ENCODE measurements at regions not wholly inside any gene's neighbourhood (a gene's known extent, or its start where the extent isn't known, plus 50 kb on each side); places are given as distances from the start of the nearest gene placed in this dataset.

- Mint-ChIP-seq H3K27ac (no peak overlapping the region), H3K4me1 (no peaks in the 10 kb centered on the region), H3K4me3 (no peak overlapping the region), H3K27me3 (no peaks in the 10 kb centered on the region), H3K9me3 (peaks cover 0 to 9% (median 3%) of the 10 kb centered on the region in 11 donors), H3K36me3 (no peaks in the 10 kb centered on the region)
- intact Hi-C loops (cut with micrococcal nuclease) = no loop called here
- Histone ChIP-seq H3K27ac (ENCODE audit: low read depth, low read length) (no peak overlapping the region), H3K36me3 (ENCODE audit: control insufficient read depth in 2 of 3, insufficient read depth in 3 of 3, low read length in 3 of 3) (no peaks in the 10 kb centered on the region), H3K4me1 (ENCODE audit: control insufficient read depth in 2 of 2, insufficient read depth in 2 of 2, low read length in 2 of 2) (no peaks in the 10 kb centered on the region), H3K9me3 (ENCODE audit: control insufficient read depth in 2 of 3, low read length in 3 of 3) (no peaks in the 10 kb centered on the region), H3K27me3 (ENCODE audit: control insufficient read depth in 2 of 2, insufficient read depth in 2 of 2, low read length in 2 of 2) (no peaks in the 10 kb centered on the region), H3K4me3 (ENCODE audit: low read length) (no peak overlapping the region)
- DNase-seq (no peak), ATAC-seq (no peak)
- ChIA-PET POLR2A (no interaction called here), CTCF (no interaction called here)
Measured at GRCh38 chr21:27094184-27094948, 127.5 kb upstream of the ADAMTS5 start.

- no peaks in the 10 kb centered on the region for H3K27me3 ChIP-seq (ENCODE audit: control insufficient read depth in 2 of 2, insufficient read depth in 2 of 2, low read length in 2 of 2)
- ATAC-seq (no peak), DNase-seq (no peak)
- CTCF ChIA-PET = no interaction called here
- Mint-ChIP-seq H3K9me3 (peaks cover 0 to 8% (median 2%) of the 10 kb centered on the region in 11 donors), H3K4me1 (no peaks in the 10 kb centered on the region), H3K27me3 (no peaks in the 10 kb centered on the region), H3K4me3 (no peak overlapping the region), H3K36me3 (no peaks in the 10 kb centered on the region), H3K27ac (no peak overlapping the region)
- H3K9me3 ChIP-seq (ENCODE audit: control insufficient read depth in 2 of 3, low read length in 3 of 3) = peaks cover 0 to 3% (median 0%) of the 10 kb centered on the region in 3 experiments
- H3K36me3 ChIP-seq (ENCODE audit: control insufficient read depth in 2 of 3, insufficient read depth in 3 of 3, low read length in 3 of 3) = no peaks in the 10 kb centered on the region
- POLR2A ChIA-PET = no interaction called here
- H3K27ac ChIP-seq (ENCODE audit: low read depth, low read length) = no peak overlapping the region
- intact Hi-C loops (cut with micrococcal nuclease) = no loop called here
- no peak overlapping the region for H3K4me3 ChIP-seq (ENCODE audit: low read length)
- no peaks in the 10 kb centered on the region for H3K4me1 ChIP-seq (ENCODE audit: control insufficient read depth in 2 of 2, insufficient read depth in 2 of 2, low read length in 2 of 2)
Measured at GRCh38 chr21:27086630-27087029, 119.7 kb upstream of the ADAMTS5 start.

DNA sequence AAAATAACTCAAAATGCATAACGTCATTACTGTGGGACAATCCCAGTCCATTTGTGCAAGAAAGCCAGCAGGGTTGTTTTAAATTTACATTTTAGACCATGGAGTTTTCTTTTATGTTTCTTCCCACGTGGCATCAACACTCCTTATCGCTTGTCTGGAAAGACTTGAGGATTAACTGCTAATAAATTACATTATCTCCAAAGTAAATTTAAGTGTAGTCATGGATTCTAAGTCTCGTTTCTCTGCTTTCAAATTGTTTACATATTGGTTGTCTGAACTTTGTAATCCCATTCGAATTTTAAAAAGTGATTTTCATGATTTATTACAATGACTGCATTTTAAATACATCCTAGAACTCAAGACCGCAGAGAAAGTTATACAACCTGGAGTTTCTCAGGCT is 119.3 kb upstream of the ADAMTS5 start:
- no peak overlapping the region for H3K27ac ChIP-seq (ENCODE audit: low read depth, low read length)
- H3K27me3 ChIP-seq (ENCODE audit: control insufficient read depth in 2 of 2, insufficient read depth in 2 of 2, low read length in 2 of 2) = no peaks in the 10 kb centered on the region
- DNase-seq (no peak), ATAC-seq (no peak)
- Mint-ChIP-seq H3K9me3 (peaks cover 0 to 8% (median 2%) of the 10 kb centered on the region in 11 donors), H3K27ac (no peak overlapping the region), H3K4me1 (no peaks in the 10 kb centered on the region), H3K36me3 (no peaks in the 10 kb centered on the region), H3K27me3 (no peaks in the 10 kb centered on the region), H3K4me3 (no peak overlapping the region)
- peaks cover 0 to 3% (median 0%) of the 10 kb centered on the region in 3 experiments for H3K9me3 ChIP-seq (ENCODE audit: control insufficient read depth in 2 of 3, low read length in 3 of 3)
- no peak overlapping the region for H3K4me3 ChIP-seq (ENCODE audit: low read length)
- POLR2A ChIA-PET = no interaction called here
- intact Hi-C loops (cut with micrococcal nuclease) = no loop called here
- CTCF ChIA-PET = no interaction called here
- H3K36me3 ChIP-seq (ENCODE audit: control insufficient read depth in 2 of 3, insufficient read depth in 3 of 3, low read length in 3 of 3) = no peaks in the 10 kb centered on the region
- no peaks in the 10 kb centered on the region for H3K4me1 ChIP-seq (ENCODE audit: control insufficient read depth in 2 of 2, insufficient read depth in 2 of 2, low read length in 2 of 2)

GRCh38 chr21:27085387-27085786 is 118.5 kb upstream of the ADAMTS5 start:
- H3K27me3 ChIP-seq (ENCODE audit: control insufficient read depth in 2 of 2, insufficient read depth in 2 of 2, low read length in 2 of 2) = no peaks in the 10 kb centered on the region
- Mint-ChIP-seq H3K27ac (no peak overlapping the region), H3K4me3 (no peak overlapping the region), H3K36me3 (no peaks in the 10 kb centered on the region), H3K27me3 (no peaks in the 10 kb centered on the region), H3K9me3 (peaks cover 0 to 14% (median 3%) of the 10 kb centered on the region in 11 donors), H3K4me1 (no peaks in the 10 kb centered on the region)
- no peak for DNase-seq
- ChIA-PET POLR2A (no interaction called here), CTCF (no interaction called here)
- no peak overlapping the region for H3K27ac ChIP-seq (ENCODE audit: low read depth, low read length)
- no peak overlapping the region for H3K4me3 ChIP-seq (ENCODE audit: low read length)
- intact Hi-C loops (cut with micrococcal nuclease) = no loop called here
- H3K36me3 ChIP-seq (ENCODE audit: control insufficient read depth in 2 of 3, insufficient read depth in 3 of 3, low read length in 3 of 3) = no peaks in the 10 kb centered on the region
- no peak for ATAC-seq
- peaks cover 0 to 3% (median 0%) of the 10 kb centered on the region in 3 experiments for H3K9me3 ChIP-seq (ENCODE audit: control insufficient read depth in 2 of 3, low read length in 3 of 3)
- no peaks in the 10 kb centered on the region for H3K4me1 ChIP-seq (ENCODE audit: control insufficient read depth in 2 of 2, insufficient read depth in 2 of 2, low read length in 2 of 2)

DNA sequence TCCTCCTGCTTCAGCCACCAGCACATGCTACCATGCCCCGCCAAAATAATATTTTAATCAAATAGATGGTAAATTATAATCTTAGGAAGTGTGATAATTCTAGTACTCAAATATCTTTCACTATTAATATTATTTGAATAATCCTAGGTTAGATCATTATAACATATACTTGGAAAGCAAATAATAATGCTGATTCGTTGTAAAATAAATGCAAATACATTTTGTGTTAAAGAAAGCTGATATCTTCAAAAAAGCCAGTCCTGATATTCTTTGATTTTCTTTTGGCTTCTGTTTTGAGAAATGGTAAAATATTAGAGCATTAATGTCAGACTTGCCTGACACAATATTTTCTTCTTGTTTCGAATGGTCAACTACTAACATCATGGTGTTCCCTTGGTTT is 116.3 kb upstream of the ADAMTS5 start:
- intact Hi-C loops (cut with micrococcal nuclease) = no loop called here
- no peaks in the 10 kb centered on the region for H3K27me3 Mint-ChIP-seq
- no peak overlapping the region for H3K27ac Mint-ChIP-seq
- H3K36me3 Mint-ChIP-seq = no peaks in the 10 kb centered on the region
- no peaks in the 10 kb centered on the region for H3K4me1 ChIP-seq (ENCODE audit: control insufficient read depth in 2 of 2, insufficient read depth in 2 of 2, low read length in 2 of 2)
- no peak overlapping the region for H3K4me3 Mint-ChIP-seq
- POLR2A ChIA-PET = no interaction called here
- H3K9me3 ChIP-seq (ENCODE audit: control insufficient read depth in 2 of 3, low read length in 3 of 3) = no peaks in the 10 kb centered on the region
- H3K4me3 ChIP-seq (ENCODE audit: low read length) = no peak overlapping the region
- no peak overlapping the region for H3K27ac ChIP-seq (ENCODE audit: low read depth, low read length)
- no peak for DNase-seq
- ATAC-seq = no peak
- H3K27me3 ChIP-seq (ENCODE audit: control insufficient read depth in 2 of 2, insufficient read depth in 2 of 2, low read length in 2 of 2) = no peaks in the 10 kb centered on the region
- H3K9me3 Mint-ChIP-seq = peaks cover 0 to 11% (median 4%) of the 10 kb centered on the region in 11 donors
- no peaks in the 10 kb centered on the region for H3K4me1 Mint-ChIP-seq
- CTCF ChIA-PET = no interaction called here
- no peaks in the 10 kb centered on the region for H3K36me3 ChIP-seq (ENCODE audit: control insufficient read depth in 2 of 3, insufficient read depth in 3 of 3, low read length in 3 of 3)

DNA sequence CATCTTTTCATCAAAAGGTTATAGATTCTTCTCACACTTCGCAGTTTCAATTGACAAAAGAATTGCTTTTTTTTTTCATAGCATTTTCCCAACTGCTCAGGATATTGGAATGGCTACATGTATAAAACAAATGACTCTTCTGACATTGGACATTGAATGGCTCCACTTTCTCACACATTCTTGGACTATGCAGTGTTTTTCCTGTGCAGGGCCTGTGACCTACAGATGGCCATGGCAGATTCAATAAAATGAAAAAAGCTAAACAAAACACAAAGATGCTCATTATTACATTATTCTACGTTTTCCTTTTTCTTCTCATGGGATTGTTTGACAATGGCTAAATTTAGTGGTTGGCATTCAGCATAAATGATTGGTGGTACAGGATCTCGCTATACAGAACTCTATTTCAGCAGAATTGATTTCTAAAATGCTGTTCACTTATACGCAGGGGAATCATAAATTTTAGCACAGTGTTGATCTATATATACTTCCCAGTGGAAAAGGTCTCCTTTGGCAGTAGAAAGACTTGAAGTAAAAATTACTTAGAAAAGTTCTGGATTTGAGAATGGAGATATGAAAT is 115.6 kb upstream of the ADAMTS5 start:
- Histone ChIP-seq H3K27ac (ENCODE audit: low read depth, low read length) (no peak overlapping the region), H3K9me3 (ENCODE audit: control insufficient read depth in 2 of 3, low read length in 3 of 3) (no peaks in the 10 kb centered on the region), H3K27me3 (ENCODE audit: control insufficient read depth in 2 of 2, insufficient read depth in 2 of 2, low read length in 2 of 2) (no peaks in the 10 kb centered on the region), H3K4me1 (ENCODE audit: control insufficient read depth in 2 of 2, insufficient read depth in 2 of 2, low read length in 2 of 2) (no peaks in the 10 kb centered on the region), H3K36me3 (ENCODE audit: control insufficient read depth in 2 of 3, insufficient read depth in 3 of 3, low read length in 3 of 3) (no peaks in the 10 kb centered on the region), H3K4me3 (ENCODE audit: low read length) (no peak overlapping the region)
- Mint-ChIP-seq H3K27me3 (no peaks in the 10 kb centered on the region), H3K27ac (no peak overlapping the region), H3K36me3 (no peaks in the 10 kb centered on the region), H3K9me3 (peaks cover 0 to 11% (median 4%) of the 10 kb centered on the region in 11 donors), H3K4me1 (no peaks in the 10 kb centered on the region), H3K4me3 (no peak overlapping the region)
- DNase-seq = no peak
- intact Hi-C loops (cut with micrococcal nuclease) = no loop called here
- ChIA-PET POLR2A (no interaction called here), CTCF (no interaction called here)
- ATAC-seq = no peak

- POLR2A ChIA-PET = no interaction called here
Measured at GRCh38 chr21:27079636-27080240, 112.8 kb upstream of the ADAMTS5 start.

More at GRCh38 chr21:27079636-27080240, 112.8 kb upstream of the ADAMTS5 start:
- no peak for DNase-seq
- no peaks in the 10 kb centered on the region for H3K9me3 ChIP-seq (ENCODE audit: control insufficient read depth in 2 of 3, low read length in 3 of 3)
- Mint-ChIP-seq H3K4me3 (no peak overlapping the region), H3K27me3 (no peaks in the 10 kb centered on the region), H3K36me3 (no peaks in the 10 kb centered on the region), H3K27ac (no peak overlapping the region), H3K9me3 (peaks cover 0 to 11% (median 4%) of the 10 kb centered on the region in 11 donors), H3K4me1 (no peaks in the 10 kb centered on the region)
- no peaks in the 10 kb centered on the region for H3K27me3 ChIP-seq (ENCODE audit: control insufficient read depth in 2 of 2, insufficient read depth in 2 of 2, low read length in 2 of 2)
- intact Hi-C loops (cut with micrococcal nuclease) = no loop called here
- H3K36me3 ChIP-seq (ENCODE audit: control insufficient read depth in 2 of 3, insufficient read depth in 3 of 3, low read length in 3 of 3) = no peaks in the 10 kb centered on the region
- no peak overlapping the region for H3K27ac ChIP-seq (ENCODE audit: low read depth, low read length)
- H3K4me1 ChIP-seq (ENCODE audit: control insufficient read depth in 2 of 2, insufficient read depth in 2 of 2, low read length in 2 of 2) = no peaks in the 10 kb centered on the region
- H3K4me3 ChIP-seq (ENCODE audit: low read length) = no peak overlapping the region
- CTCF ChIA-PET = no interaction called here
- no peak for ATAC-seq
